ENCODE measurements at regions not wholly inside any gene's neighbourhood (a gene's known extent, or its start where the extent isn't known, plus 50 kb on each side); places are given as distances from the start of the nearest gene placed in this dataset.
"Not testable (repeated sequence)": the region's sequence is repeated elsewhere in the genome, so short reads cannot be mapped to it uniquely, and the experiment has no call there.

DNA sequence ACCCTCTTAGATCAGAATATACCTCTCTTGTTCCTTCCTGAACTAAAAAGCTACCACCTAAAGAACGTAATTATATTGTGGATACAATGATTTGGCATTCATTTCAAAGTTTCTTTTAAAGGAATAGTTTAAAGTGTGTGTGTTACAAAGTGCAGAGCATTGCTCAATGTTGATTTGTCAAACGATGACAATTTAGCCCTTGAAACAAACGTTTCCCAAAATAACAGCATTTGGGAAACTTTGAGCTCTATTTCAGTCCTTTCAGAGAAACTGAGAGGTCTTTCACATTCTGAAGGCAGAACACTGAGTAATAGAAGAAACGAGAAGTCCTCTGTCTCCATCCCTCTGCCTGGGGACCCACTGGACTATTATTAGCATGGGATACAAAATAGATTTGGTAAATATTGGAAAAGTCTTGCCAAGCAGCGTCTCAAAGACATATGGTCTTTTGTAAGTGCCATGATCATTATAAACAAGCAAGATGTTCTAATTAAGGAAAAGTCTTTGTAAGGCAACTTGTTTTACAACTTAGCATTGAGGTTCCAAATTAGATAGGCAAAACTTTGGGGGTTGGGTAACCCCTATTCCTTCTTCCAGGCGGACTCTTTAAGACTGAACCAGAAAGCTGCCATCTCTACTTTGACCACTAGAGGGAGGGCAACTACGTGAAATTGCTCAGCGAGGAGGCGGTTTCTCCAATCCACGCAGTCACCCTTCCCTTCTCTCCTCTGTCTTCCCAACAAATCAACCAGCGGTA lies 208.8 kb downstream of the RNF144B start:
- peak; percentile 58 for DNase-seq

DNA sequence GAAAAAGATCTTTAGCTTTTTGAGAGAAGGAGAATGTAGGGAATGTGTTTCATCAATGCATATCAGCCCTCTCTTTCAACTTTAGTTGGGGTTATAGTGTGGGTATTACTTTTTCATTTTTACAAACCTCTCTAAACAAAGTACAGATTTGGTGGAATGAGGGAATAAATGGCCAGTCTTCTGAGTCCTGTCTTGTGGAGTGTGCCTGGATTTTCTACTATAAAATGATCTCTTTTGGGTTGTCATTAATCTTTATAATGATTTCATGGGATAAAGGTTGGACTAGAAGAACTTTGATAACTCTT lies 209.3 kb downstream of the RNF144B start:
- DNase-seq = no peak

- no peak for DNase-seq
Observed at GRCh38 chr6:18598551-18599264, 211.6 kb downstream of the RNF144B start.

DNA sequence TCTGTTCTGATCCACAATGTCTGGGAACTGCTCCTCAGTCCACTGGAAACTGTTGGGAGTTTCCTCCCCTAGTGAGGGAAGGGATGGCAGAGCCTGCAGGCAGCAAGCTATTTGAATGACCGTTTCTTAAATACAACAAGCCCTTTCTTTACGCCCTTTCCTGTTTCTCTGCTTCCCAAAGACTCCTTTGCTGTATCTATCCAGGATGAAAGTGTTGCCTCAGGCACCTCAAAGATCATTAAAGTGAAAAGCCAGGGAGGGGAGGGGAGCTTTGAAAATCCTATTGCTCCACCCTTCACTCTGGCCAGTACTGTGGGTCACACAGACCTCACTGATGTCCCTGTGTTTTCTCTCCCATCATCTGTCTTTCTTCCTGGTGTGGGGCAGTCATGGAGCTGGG lies 213.1 kb downstream of the RNF144B start:
- no peak for DNase-seq

- no peak for DNase-seq
Observed at GRCh38 chr6:18601516-18602020, 214.4 kb downstream of the RNF144B start.

GRCh38 chr6:18602931-18603330 lies 215.8 kb downstream of the RNF144B start:
- DNase-seq = no peak

DNA sequence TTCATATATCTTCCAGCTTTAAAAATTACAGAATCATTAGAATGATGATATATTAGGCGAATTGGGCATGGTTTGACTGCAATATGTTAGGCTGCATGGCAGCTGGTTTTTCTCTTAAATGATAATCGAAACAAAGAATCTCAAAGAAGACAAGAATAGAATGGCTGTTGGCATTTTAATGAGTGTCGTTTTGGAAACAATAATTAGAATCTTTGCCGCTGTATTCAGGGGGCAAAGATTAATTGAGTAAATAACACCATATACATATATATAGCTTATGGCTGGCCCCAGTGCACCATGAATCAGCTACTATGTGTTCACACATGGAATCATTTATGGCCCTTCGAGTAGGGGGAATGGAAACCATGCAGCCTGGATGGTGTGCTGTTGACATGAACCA lies 216.2 kb downstream of the RNF144B start:
- DNase-seq = no peak

DNA sequence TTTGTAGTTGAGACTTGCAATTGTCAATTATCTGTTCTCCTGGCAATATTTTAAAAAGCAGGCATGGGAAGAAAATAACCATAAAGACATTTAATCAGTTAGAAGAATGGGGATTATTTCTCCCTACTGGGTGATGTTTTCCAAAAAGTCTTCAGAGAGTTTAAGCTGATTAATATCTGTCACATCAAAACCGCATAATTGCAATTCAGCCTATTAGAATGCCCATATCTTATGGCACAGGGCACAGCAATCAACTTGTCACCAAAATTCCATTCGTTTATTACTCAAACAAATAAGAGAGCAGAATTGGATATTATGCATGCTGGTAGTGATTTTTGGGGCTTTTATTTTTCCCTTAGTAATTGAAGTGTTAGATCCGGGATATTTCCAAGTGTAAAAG lies 218.7 kb downstream of the RNF144B start:
- no peak for DNase-seq

DNA sequence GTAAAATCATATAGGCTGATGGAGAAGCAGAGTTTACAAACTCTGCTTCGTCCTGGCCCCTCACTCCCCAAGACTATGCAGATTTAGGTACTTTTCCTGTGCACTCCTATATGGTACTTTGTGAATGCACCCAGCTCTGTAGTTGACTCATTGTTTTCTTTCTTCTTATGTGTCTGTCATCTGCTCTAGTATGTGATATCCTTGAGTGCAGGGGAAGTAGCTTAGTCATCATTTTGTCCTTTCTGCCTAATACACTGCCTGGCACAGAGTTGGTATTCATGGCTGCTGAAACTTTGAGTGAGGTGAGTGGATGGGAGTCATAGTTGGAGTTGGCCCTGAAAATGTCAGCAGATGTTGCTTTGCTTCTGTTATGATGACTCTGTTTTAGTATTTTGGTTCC lies 222.6 kb downstream of the RNF144B start:
- no peak for DNase-seq

DNA sequence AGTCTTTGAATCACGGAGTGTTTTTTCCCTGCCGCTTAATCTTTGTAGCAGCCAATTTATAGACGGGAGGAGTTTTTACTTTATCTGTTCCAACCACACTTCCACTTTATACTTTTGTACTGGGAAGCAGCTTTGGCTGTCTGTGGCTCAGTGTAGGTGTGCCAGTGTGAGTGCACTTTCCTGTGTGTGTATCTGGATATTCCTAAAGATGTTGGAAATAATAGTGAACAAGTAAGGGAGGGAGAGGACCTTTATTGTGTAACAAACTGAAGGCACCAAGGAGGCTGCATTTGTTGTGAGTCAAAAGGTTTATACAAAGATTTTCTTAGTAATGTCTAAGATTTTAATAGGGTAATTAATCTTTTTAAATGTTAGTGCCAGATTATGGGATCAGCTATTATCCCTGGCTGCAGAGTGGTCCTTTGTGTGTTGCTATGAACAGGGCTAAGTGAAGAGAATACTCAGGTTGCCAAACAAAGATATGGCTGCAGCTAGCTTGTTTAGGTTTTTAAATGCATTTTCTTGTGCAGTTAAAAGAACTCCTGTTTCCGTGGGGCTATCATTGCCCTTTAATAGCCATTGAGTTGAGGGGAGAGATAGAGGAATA lies 226.3 kb downstream of the RNF144B start:
- no peak for DNase-seq

GRCh38 chr6:18629571-18629970 lies 242.4 kb downstream of the RNF144B start:
- DNase-seq = no peak

GRCh38 chr6:18632670-18633410 lies 245.7 kb downstream of the RNF144B start:
- DNase-seq = no peak

DNA sequence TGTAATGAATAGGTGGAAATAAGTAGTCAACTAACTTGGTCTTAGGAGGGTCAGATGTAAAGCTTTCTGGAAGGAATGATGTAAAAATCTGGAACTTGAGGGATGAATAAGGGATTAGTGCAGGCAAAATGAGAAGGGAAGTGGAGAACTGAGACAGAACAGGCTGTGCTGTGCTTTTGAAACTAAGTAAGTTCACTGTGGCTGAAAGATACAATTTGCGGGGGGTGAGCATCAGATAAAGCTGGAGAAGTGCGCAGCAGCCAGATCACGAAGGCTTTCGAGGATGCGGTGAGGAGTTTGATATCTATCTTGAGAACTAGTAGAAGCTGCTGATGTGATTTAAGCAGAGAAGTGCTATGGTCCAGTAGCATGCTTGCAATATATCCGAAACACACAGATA lies 247.8 kb downstream of the RNF144B start:
- DNase-seq = no peak

GRCh38 chr6:18640134-18640533 lies 253.0 kb downstream of the RNF144B start:
- no peak for DNase-seq

- no peak for DNase-seq
Observed at GRCh38 chr6:18640754-18641153, 253.6 kb downstream of the RNF144B start.

- DNase-seq = no peak
Observed at GRCh38 chr6:18654821-18655220, 267.7 kb downstream of the RNF144B start.

DNA sequence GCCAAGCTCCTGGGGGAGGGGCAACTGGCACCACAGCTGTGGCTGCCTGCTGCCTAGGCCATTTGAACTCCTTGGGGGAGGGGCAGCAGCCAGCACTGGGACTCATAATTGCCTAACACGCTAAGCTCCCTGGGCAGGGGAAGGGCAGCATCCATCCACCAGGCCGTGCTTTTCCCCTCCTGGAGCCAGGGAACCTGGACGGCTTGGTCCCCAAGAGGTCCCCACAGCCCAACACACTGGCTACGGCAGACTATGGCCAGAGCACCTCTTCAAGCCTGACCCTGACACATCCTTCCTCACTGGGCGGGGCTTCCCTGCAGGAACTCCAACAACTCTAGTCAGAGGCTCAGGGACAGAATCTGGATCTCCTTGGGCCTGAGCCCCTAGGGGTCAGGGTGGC lies 269.4 kb downstream of the RNF144B start:
- no peak for DNase-seq

GRCh38 chr6:18659994-18660393 lies 272.8 kb downstream of the RNF144B start:
- not testable (repeated sequence) for DNase-seq

DNA sequence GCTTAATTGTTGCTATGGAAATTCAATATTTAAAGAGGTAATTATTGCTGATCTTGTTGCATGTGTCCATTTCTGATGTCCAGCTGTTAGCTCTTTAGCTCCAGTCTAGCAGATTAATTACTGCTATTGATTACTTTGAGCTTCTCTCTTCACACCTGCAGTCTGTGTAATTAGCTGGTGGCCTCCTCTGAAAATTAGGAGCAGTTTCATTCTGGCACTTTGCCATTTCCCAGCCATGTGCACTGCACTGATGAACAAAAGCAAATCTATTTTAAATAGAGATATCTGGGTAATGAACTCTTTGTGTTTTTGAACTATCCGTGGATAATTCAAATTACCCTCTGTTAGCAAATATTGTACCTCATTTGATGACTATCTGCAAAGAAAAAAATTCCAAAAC lies 275.9 kb downstream of the RNF144B start:
- no peak for DNase-seq

DNA sequence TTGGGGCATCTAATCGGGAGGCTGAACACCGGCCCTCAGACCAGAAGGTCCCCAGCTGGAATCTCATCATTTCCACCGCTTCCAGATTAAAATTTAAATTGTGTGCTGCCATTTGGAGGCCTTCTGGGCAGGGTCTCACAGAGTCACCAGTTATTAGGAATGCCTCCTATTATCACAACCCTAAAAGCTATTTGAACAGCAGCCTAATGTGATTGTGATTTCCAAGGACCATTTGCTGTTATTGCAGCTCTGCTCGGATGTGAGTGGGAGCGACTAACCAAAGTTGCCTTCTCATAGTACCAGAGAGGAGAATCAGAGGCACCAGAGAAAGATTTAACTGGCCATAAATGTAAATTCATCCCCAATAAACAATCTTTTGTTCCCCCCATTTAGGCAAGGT lies 277.3 kb downstream of the RNF144B start:
- no peak for DNase-seq

DNA sequence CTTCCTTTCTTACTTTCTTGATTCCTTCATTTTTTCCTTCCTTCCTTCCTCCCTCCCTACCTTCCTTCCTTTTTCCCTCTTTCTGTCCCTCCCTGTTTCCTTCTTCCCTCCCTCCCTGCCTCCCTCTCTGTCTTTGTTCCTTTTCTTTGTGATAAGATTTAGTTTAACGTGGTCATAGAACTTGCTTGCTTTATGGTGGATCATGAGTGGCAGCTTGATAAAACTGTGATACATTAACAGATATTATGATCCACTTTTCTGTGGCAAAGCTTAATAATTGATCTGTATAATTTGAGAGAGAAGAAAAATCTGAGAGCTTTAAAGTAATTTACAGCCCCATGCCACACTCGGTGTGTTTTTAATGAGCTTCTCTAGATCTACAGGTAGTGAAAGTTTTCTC lies 280.5 kb downstream of the RNF144B start:
- no peak for DNase-seq

DNA sequence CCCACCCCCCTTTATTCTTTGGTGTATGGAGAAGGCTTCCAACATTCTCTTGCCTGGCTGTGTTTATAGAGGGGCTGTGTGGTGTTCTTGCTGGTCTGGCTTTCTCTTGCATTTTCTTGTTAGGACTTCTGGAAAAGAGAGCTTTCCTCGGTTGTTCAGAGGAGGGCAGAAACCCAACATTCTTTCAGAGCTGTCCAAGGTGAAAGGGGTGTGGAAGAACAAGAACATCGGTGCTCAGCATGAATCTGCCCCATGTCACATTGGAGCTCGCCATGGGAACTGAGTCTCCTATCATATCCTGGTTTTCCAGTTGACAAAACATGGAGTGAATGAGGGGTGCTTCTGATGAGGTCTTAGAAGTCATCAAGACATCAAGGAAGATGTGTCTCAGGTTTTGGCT lies 281.8 kb downstream of the RNF144B start:
- no peak for DNase-seq

DNA sequence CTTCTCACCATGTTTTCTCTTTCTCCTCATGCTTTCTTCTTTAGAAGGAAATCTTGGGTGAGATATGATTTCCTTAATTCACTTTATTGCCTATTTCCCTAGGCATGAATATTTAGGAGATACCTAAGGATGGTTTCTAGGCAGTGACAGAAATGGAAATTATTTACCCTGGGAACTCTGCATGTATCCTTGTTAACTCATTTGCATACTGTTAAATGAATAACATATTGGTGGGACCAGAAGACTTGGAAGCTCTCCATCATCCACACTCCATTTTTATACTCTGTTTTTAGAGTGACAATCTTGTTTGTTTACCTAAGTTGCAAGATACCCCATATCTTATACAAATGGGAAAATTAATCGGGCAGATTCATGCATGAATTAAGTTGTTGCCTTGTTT lies 285.7 kb downstream of the RNF144B start:
- no peak for DNase-seq

DNA sequence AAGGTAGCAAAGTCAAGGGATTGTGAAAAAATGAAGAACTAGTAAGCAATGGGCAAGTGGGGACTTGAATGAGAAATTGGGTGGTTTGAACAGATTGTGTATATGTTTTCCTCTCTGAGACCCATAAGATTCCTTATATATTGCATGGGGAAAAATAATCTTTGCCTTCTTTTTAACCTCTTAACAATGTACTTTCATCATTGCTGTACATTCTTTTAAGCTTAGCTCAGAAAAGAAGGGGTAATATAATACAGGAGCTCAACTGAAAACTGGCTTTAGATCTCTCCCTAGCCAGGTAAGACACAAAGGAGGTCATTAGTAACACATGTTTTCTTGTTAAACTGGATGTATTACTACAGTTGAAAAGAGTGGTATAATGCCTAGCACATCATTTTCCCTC lies 287.2 kb downstream of the RNF144B start:
- no peak for DNase-seq

Measured in activated CD4-positive, alpha-beta T cell treated with anti-CD3 and anti-CD28 coated beads for 48 hours (primary cell).